GM12878 (cell line): ENCODE measurements at regions not wholly inside any gene's neighbourhood (a gene's known extent, or its start where the extent isn't known, plus 50 kb on each side); places are given as distances from the start of the nearest gene placed in this dataset.

Experiments used
- CEBPB ChIP-seq, 2 experiments: fragments of 150-350 bp in 1 of 2; IDR thresholded peaks; 2 replicates each; pipeline ENCODE4 v1.6.1; 2012 to 2014; ENCODE audit warnings: low read depth in 2 of 2, low read length in 2 of 2, borderline replicate concordance in 1 of 2, inconsistent platforms in 1 of 2
- EGR1 ChIP-seq, 2 experiments: IDR thresholded peaks; 1 replicate in 1 of 2; 2 replicates in 1 of 2; pipeline ENCODE4 v1.6.1; 2011 to 2012; ENCODE audit warnings: low read depth in 2 of 2, low read length in 2 of 2, borderline replicate concordance in 1 of 2, mild to moderate bottlenecking in 1 of 2, moderate library complexity in 1 of 2
- NR2C1 ChIP-seq: fragments of 450-650 bp; IDR thresholded peaks from 2 replicates; pipeline ENCODE4 v1.6.1; 2017; ENCODE audit warnings: antibody characterized with exemption, mild to moderate bottlenecking, moderate library complexity
- POLR2A ChIP-seq: IDR thresholded peaks from 2 replicates; pipeline ENCODE4 v1.6.1; 2011; ENCODE audit warnings: low read depth, mild to moderate bottlenecking, low read length
- POLR2AphosphoS5 ChIP-seq: IDR thresholded peaks from 2 replicates; pipeline ENCODE4 v1.6.1; 2011; ENCODE audit warnings: mild to moderate bottlenecking, low read length, inconsistent platforms
- RAD21 ChIP-seq: IDR thresholded peaks from 2 replicates; pipeline ENCODE4 v1.6.1; 2011; ENCODE audit warnings: mild to moderate bottlenecking, low read depth, low read length, moderate library complexity; ENCODE audit not compliant: insufficient read depth
- SIN3A ChIP-seq: IDR thresholded peaks from 2 replicates; pipeline ENCODE4 v1.6.1; 2012; ENCODE audit warnings: low read depth, low read length, improper control_type of control experiment
- SMAD1 ChIP-seq: fragments of 450-650 bp; IDR thresholded peaks from 2 replicates; pipeline ENCODE4 v1.6.1; 2018; ENCODE audit warnings: mild to moderate bottlenecking, low read depth; ENCODE audit not compliant: partially characterized antibody
- SRF ChIP-seq, 2 experiments: IDR thresholded peaks; 2 replicates each; pipeline ENCODE4 v1.6.1; 2011; ENCODE audit warnings: low read depth in 2 of 2, low read length in 2 of 2, mild to moderate bottlenecking in 1 of 2, moderate library complexity in 1 of 2
- TCF12 ChIP-seq: IDR thresholded peaks from 2 replicates; pipeline ENCODE4 v1.6.1; 2011; ENCODE audit warnings: low read depth, mild to moderate bottlenecking, low read length
- ZNF592 ChIP-seq: fragments of 450-650 bp; IDR thresholded peaks from 2 replicates; pipeline ENCODE4 v1.6.1; 2017; ENCODE audit warnings: mild to moderate bottlenecking, moderate library complexity
- TF ChIP-seq, protein P1 (sequence below), 3 experiments: IDR thresholded peaks in 2 of 3; conservative IDR thresholded peaks in 1 of 3; 2 replicates each; pipeline ENCODE4 v1.5.1; 2011; ENCODE audit warnings: low read depth in 3 of 3, low read length in 3 of 3, mild to moderate bottlenecking in 3 of 3, control low read depth in 2 of 3, moderate library complexity in 2 of 3, inconsistent platforms in 1 of 3, mixed read lengths in 1 of 3; ENCODE audit not compliant: control insufficient read depth in 2 of 3, insufficient read depth in 1 of 3; ENCODE audit errors: extremely low read depth in 1 of 3

DNA sequence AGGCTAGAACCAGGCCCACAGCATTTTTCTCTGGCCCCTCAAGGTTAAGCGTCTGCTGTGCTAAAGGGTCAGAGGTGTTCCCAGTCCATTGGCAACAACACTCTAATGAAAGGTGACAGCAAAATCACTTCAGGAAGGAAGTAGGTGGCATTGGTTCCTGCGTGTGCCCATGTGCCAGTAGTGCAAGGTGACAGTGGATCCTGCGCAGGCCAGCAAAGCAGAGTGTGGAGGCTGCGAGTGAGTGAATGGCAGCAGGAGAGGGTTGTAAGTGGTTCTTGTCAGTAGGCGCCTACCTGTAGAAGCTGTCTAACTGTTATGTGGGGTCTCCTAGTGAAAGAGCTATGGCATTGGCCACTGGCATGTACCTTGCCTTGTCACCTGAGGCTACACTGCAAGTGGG lies 898.2 kb upstream of the TYRP1 start:
- TF ChIP-seq TCF12 (no peak), SIN3A (no peak), SMAD1 (no peak), POLR2A (no peak), ZNF592 (no peak), NR2C1 (no peak), POLR2AphosphoS5 (no peak), SRF (IDR thresholded peaks at IDR 0.05; ENCODE audit: low read depth in 2 of 2, low read length in 2 of 2) (no peak), EGR1 (IDR thresholded peaks at IDR 0.05; ENCODE audit: borderline replicate concordance in 1 of 2, low read depth in 2 of 2, low read length in 2 of 2) (no peak), RAD21 (no peak), CEBPB (IDR thresholded peaks at IDR 0.05; ENCODE audit: borderline replicate concordance in 1 of 2, low read depth in 2 of 2, low read length in 2 of 2) (no peak)
- TF ChIP-seq, protein P1, sequence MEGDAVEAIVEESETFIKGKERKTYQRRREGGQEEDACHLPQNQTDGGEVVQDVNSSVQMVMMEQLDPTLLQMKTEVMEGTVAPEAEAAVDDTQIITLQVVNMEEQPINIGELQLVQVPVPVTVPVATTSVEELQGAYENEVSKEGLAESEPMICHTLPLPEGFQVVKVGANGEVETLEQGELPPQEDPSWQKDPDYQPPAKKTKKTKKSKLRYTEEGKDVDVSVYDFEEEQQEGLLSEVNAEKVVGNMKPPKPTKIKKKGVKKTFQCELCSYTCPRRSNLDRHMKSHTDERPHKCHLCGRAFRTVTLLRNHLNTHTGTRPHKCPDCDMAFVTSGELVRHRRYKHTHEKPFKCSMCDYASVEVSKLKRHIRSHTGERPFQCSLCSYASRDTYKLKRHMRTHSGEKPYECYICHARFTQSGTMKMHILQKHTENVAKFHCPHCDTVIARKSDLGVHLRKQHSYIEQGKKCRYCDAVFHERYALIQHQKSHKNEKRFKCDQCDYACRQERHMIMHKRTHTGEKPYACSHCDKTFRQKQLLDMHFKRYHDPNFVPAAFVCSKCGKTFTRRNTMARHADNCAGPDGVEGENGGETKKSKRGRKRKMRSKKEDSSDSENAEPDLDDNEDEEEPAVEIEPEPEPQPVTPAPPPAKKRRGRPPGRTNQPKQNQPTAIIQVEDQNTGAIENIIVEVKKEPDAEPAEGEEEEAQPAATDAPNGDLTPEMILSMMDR (IDR thresholded peaks at IDR 0.05 in 2 of 3, conservative IDR thresholded peaks at IDR 0.05 in 1 of 3; ENCODE audit: control insufficient read depth in 2 of 3, extremely low read depth in 1 of 3, insufficient read depth in 1 of 3, low read depth in 3 of 3, low read length in 3 of 3): no peak
